Lower lobe of right lung (tissue), 2 donors: ENCODE measurements at regions not wholly inside any gene's neighbourhood (a gene's known extent, or its start where the extent isn't known, plus 50 kb on each side); places are given as distances from the start of the nearest gene placed in this dataset.
"Not testable (repeated sequence)": the region's sequence is repeated elsewhere in the genome, so short reads cannot be mapped to it uniquely, and the experiment has no call there.

ENCODE experiments used
- ATAC-seq, 2 donors: fragments of 200-7000 bp; cut with Tn5 transposase; one replicate each; pipeline ENCODE4 v1.9.1; 2020 to 2022; ENCODE audit warnings: mild to moderate bottlenecking in 2 of 2, moderate library complexity in 2 of 2
- DNase-seq: peaks from one replicate; pipeline ENCODE4 v3.0.0-alpha.2; 2020
- H3K27ac ChIP-seq: fragments of 200-600 bp; one replicate; pipeline ENCODE4 v1.8.0; 2022
- H3K27me3 ChIP-seq: fragments of 200-600 bp; one replicate; pipeline ENCODE4 v1.8.0; 2022; ENCODE audit warnings: low read depth
- H3K36me3 ChIP-seq: fragments of 200-600 bp; one replicate; pipeline ENCODE4 v1.8.0; 2022; ENCODE audit warnings: mild to moderate bottlenecking
- H3K4me1 ChIP-seq: fragments of 200-600 bp; one replicate; pipeline ENCODE4 v1.8.0; 2022
- H3K4me3 ChIP-seq: fragments of 200-600 bp; one replicate; pipeline ENCODE4 v1.8.0; 2022; ENCODE audit warnings: mild to moderate bottlenecking
- H3K9me3 ChIP-seq: fragments of 200-600 bp; one replicate; pipeline ENCODE4 v1.8.0; 2022
- intact Hi-C: fragments of 100-400 bp; cut with DNase I; formaldehyde crosslinking; loops from one replicate; pipeline ENCODE4 v1.11.0; 2022
- TF ChIP-seq, protein P1 (sequence below): fragments of 200-600 bp; IDR thresholded peaks from one replicate; pipeline ENCODE4 v1.8.0; 2022; ENCODE audit warnings: antibody characterized with exemption, mild to moderate bottlenecking
- donor health status: DM: no; HTN: yes; CAD: no; lungs with severe emphysema.

DNA sequence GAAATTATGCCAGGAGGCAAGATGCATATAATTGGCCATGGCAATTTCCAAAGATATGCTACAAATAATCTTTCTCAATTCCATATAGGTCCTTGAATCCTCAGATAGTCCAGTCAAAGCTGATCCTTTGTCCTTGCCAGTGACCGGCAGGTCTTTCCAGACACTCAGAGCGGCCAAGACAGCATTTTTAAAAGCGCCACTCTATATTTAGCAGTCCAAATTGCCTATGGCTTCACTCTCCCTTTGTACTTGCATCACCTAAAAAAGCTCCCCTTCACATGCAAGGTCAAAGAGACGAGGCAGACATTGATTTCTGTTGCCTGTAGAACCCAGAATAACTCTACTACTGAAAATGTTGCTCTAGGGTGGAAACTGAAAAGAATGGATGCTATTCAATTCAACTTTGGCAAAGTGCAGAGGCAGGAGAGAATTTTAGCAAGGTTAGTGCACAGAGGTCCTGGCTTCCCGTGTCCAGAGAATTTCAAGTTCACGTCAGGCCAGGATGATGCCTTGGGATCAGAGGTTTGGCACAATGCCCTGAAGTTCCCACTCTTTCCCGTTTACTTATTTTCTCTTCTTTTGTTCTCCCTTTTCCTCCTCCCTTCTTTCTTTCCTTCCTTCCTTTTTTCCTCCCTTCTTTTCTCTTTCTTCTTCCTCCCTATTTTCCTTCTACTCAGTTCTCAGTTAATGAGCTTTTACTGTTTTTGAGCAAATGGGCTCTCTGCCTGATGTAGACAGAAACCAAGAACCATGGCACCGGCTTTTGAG is 108.5 kb downstream of the KCNK1 start:
- no peaks in the 10 kb centered on the region for H3K4me1 ChIP-seq
- no peak overlapping the region for H3K27ac ChIP-seq
- intact Hi-C loops: no loop called here
- TF ChIP-seq, protein P1, sequence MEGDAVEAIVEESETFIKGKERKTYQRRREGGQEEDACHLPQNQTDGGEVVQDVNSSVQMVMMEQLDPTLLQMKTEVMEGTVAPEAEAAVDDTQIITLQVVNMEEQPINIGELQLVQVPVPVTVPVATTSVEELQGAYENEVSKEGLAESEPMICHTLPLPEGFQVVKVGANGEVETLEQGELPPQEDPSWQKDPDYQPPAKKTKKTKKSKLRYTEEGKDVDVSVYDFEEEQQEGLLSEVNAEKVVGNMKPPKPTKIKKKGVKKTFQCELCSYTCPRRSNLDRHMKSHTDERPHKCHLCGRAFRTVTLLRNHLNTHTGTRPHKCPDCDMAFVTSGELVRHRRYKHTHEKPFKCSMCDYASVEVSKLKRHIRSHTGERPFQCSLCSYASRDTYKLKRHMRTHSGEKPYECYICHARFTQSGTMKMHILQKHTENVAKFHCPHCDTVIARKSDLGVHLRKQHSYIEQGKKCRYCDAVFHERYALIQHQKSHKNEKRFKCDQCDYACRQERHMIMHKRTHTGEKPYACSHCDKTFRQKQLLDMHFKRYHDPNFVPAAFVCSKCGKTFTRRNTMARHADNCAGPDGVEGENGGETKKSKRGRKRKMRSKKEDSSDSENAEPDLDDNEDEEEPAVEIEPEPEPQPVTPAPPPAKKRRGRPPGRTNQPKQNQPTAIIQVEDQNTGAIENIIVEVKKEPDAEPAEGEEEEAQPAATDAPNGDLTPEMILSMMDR: no peak
- no peaks in the 10 kb centered on the region for H3K9me3 ChIP-seq
- ATAC-seq (no peak), DNase-seq (no peak)
- H3K4me3 ChIP-seq: no peak overlapping the region
- H3K36me3 ChIP-seq: no peaks in the 10 kb centered on the region
- H3K27me3 ChIP-seq: no peaks in the 10 kb centered on the region

DNA sequence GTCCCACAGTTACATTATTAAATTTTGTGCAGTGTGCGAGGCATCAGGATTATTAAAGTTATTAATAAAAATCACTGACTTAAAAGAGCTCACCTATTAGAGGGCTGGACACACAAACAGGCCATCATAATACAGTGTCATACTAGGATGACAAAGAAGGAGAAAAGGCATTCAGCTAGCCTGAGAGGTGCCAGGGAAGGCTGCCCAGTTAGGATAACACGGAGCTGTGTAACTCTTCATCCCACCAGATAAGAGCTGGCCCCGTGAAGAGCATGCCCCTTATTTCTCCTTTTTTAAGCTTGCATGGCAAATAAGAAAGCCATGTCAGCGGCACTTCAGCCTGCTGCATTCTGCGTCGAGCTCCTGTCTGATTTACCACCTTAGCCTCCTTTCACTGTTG is 109.5 kb downstream of the KCNK1 start:
- ATAC-seq (no peak), DNase-seq (no peak)
- Histone ChIP-seq H3K4me3 (no peak overlapping the region), H3K27ac (no peak overlapping the region), H3K36me3 (no peaks in the 10 kb centered on the region), H3K27me3 (no peaks in the 10 kb centered on the region), H3K9me3 (no peaks in the 10 kb centered on the region), H3K4me1 (no peaks in the 10 kb centered on the region)
- intact Hi-C loops: no loop called here
- TF ChIP-seq, protein P1: no peak

DNA sequence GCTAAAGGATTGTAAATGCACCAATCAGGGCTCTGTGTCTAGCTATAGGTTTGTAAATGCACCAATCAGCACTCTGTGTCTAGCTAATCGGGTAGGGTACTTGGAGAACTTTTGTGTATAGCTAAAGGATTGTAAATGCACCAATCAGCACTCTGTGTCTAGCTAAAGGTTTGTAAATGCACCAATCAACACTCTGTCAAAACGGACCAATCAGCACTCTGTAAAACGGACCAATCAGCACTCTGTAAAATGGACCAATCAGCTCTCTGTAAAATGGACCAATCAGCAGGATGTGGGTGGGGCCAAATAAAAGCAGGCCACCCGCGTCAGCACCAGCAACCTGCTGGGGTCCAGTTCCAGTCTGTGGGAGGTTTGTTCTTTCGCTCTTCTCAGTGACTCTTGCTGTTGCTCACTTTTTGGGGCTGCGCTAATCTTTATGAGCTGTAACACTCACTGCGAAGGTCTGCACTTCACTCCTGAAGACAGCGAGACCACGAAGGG is 110.3 kb downstream of the KCNK1 start:
- ATAC-seq, intact Hi-C loops, H3K9me3 ChIP-seq, H3K36me3 ChIP-seq, DNase-seq, H3K27ac ChIP-seq, H3K4me1 ChIP-seq, H3K4me3 ChIP-seq, H3K27me3 ChIP-seq: not testable (repeated sequence)

DNA sequence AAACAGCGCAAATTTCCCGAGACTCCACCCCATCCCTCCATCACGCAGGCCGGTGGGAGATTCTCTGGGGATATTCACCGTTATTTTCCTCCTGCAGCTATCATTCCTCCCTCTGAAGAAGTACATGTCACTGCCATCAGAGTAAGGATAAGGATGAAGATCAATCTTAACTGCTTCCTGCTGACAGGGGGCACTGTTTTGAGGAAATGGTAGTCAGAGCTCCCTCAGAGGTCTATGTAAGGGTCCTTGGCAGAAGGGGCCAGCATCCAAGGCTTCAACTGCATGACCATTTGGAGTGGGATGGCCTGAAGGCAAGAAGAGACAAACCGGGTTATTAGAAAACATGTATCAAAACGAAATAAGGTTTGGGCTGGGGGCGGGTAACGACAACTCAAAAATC is 111.5 kb downstream of the KCNK1 start:
- Histone ChIP-seq H3K27me3 (no peaks in the 10 kb centered on the region), H3K4me1 (no peaks in the 10 kb centered on the region), H3K4me3 (no peak overlapping the region), H3K9me3 (no peaks in the 10 kb centered on the region), H3K27ac (no peak overlapping the region), H3K36me3 (no peaks in the 10 kb centered on the region)
- TF ChIP-seq, protein P1: no peak
- intact Hi-C loops: no loop called here
- ATAC-seq: no peak
- no peak for DNase-seq

DNA sequence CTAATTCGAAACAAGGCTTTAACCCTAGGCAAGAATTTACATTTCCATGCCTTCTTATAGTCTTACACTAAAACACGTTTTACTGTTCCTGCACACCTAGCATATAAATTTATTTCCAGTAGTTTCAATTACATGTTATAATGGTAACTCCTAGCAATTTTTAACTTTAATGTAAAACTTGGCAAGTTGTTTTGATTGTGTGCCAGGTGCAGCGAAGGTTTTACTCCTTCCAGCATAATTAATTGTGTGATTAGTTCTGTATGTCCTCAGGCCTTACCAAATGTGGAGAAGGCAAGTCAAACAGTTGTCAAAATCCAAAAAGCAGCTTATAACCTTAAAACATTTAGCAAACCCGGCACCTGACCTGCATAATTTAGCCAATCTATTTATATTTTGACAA is 114.8 kb downstream of the KCNK1 start:
- no peak overlapping the region for H3K4me3 ChIP-seq
- H3K36me3 ChIP-seq: no peaks in the 10 kb centered on the region
- H3K9me3 ChIP-seq: no peaks in the 10 kb centered on the region
- TF ChIP-seq, protein P1: no peak
- H3K27me3 ChIP-seq: no peaks in the 10 kb centered on the region
- intact Hi-C loops: no loop called here
- H3K27ac ChIP-seq: no peak overlapping the region
- DNase-seq: no peak
- H3K4me1 ChIP-seq: no peaks in the 10 kb centered on the region
- ATAC-seq: no peak

DNA sequence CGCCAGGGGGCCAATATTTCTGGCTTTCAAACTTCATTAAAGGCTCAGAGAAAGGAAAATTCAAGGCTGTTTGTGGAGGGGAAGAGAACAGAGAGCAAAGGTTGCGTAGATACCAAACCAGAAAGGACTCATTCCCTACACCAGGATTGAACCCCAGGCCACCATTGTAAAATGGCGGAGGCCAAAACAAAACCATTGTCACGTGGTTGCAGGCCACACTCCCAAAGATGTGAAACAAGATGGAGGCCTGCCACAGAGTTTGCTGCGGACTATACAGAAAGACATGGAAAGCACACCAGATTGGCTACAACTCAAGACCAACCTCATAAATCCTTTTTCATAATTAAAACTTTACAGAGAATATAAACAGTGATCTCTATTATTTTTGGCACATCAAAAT is 116.5 kb downstream of the KCNK1 start:
- intact Hi-C loops: no loop called here
- no peaks in the 10 kb centered on the region for H3K36me3 ChIP-seq
- H3K4me3 ChIP-seq: no peak overlapping the region
- H3K27ac ChIP-seq: no peak overlapping the region
- no peak for ATAC-seq
- no peak for DNase-seq
- H3K9me3 ChIP-seq: no peaks in the 10 kb centered on the region
- TF ChIP-seq, protein P1: no peak
- H3K27me3 ChIP-seq: no peaks in the 10 kb centered on the region
- no peaks in the 10 kb centered on the region for H3K4me1 ChIP-seq
